Right ventricle myocardium inferior (tissue), 1 donor: ENCODE measurements at regions not wholly inside any gene's neighbourhood (a gene's known extent, or its start where the extent isn't known, plus 50 kb on each side); places are given as distances from the start of the nearest gene placed in this dataset.

Source experiments
- ATAC-seq: fragments of 200-7000 bp; cut with Tn5 transposase; one replicate; pipeline ENCODE4 v1.9.1; 2020; ENCODE audit warnings: mild to moderate bottlenecking, moderate library complexity
- DNase-seq: peaks from one replicate; pipeline ENCODE4 v3.0.0; 2021; ENCODE audit errors: missing footprints
- intact Hi-C: fragments of 100-400 bp; cut with DNase I; formaldehyde crosslinking; loops from one replicate; pipeline ENCODE4 v1.11.0; 2022
- donor health status: DM: no; HTN: yes; CAD: no; lungs with severe emphysema.

GRCh38 chr7:31445686-31446355 lies 68.1 kb upstream of the ITPRID1 start:
- ATAC-seq: no peak

GRCh38 chr7:31448649-31449048 lies 65.2 kb upstream of the ITPRID1 start:
- ATAC-seq: no peak
- intact Hi-C loops: loop anchor here (10.0 kb wide), 1 partner anchor 756 kb away; no protein-coding TSS in a partner anchor
- no peak for DNase-seq

More at GRCh38 chr7:31445686-31446355, 68.1 kb upstream of the ITPRID1 start:
- intact Hi-C loops: loop anchor here (10.0 kb wide), 1 partner anchor 759 kb away; no protein-coding TSS in a partner anchor
- DNase-seq: no peak

GRCh38 chr7:31455844-31456243 lies 58.0 kb upstream of the ITPRID1 start:
- no peak for DNase-seq
- intact Hi-C loops: no loop called here
- no peak for ATAC-seq

- intact Hi-C loops: no loop called here
- ATAC-seq: no peak
- no peak for DNase-seq
Measured at GRCh38 chr7:31456646-31457368, 57.1 kb upstream of the ITPRID1 start.

- DNase-seq (no peak), ATAC-seq (no peak)
- intact Hi-C loops: no loop called here
Measured at GRCh38 chr7:31457551-31457950, 56.3 kb upstream of the ITPRID1 start.

- ATAC-seq (no peak), DNase-seq (no peak)
- intact Hi-C loops: no loop called here
Measured at GRCh38 chr7:31458203-31458602, 55.7 kb upstream of the ITPRID1 start.

GRCh38 chr7:31462636-31463035 lies 51.3 kb upstream of the ITPRID1 start:
- DNase-seq (no peak), ATAC-seq (no peak)
- intact Hi-C loops: no loop called here
